B cell (primary cell): ENCODE measurements at regions not wholly inside any gene's neighbourhood (a gene's known extent, or its start where the extent isn't known, plus 50 kb on each side); places are given as distances from the start of the nearest gene placed in this dataset.

Experiments
- EZH2 ChIP-seq: IDR thresholded peaks from 2 replicates; pipeline ENCODE4 v1.6.1; 2012; ENCODE audit warnings: borderline replicate concordance, low read depth, mild to moderate bottlenecking, moderate library complexity, low read length; ENCODE audit not compliant: insufficient read depth, poor library complexity, severe bottlenecking
- TF ChIP-seq, protein P1 (sequence below): fragments of 200-600 bp; IDR thresholded peaks from one replicate; pipeline ENCODE4 v1.8.0; 2022; ENCODE audit warnings: antibody characterized with exemption, mild to moderate bottlenecking

DNA sequence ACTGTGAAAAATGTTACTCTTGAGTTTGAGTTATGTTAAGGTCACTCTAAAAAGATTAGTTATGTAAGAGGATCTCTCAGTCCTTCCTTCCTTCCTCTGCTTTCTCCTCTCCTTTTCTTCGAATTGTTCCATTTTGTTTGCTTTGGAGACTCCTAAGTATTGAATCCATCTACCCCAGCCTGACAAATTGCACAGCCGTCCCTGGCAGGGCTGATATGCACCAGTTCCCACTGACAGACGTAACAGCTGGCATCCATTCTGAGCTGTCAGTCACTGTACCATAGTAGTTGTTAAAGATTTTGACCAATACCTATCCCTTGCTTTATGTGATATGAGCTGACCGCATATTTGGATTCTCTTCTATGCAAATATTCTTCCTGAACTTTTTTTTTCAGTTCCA, 210.7 kb upstream of the IGFBP7 start:
- TF ChIP-seq, protein P1, sequence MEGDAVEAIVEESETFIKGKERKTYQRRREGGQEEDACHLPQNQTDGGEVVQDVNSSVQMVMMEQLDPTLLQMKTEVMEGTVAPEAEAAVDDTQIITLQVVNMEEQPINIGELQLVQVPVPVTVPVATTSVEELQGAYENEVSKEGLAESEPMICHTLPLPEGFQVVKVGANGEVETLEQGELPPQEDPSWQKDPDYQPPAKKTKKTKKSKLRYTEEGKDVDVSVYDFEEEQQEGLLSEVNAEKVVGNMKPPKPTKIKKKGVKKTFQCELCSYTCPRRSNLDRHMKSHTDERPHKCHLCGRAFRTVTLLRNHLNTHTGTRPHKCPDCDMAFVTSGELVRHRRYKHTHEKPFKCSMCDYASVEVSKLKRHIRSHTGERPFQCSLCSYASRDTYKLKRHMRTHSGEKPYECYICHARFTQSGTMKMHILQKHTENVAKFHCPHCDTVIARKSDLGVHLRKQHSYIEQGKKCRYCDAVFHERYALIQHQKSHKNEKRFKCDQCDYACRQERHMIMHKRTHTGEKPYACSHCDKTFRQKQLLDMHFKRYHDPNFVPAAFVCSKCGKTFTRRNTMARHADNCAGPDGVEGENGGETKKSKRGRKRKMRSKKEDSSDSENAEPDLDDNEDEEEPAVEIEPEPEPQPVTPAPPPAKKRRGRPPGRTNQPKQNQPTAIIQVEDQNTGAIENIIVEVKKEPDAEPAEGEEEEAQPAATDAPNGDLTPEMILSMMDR, result no peak
- no peak for TF ChIP-seq EZH2
